ENCODE measurements at regions not wholly inside any gene's neighbourhood (a gene's known extent, or its start where the extent isn't known, plus 50 kb on each side); places are given as distances from the start of the nearest gene placed in this dataset.
A peak's percentile ranks its signal among the peaks of the same experiment; 100 is the strongest.

DNA sequence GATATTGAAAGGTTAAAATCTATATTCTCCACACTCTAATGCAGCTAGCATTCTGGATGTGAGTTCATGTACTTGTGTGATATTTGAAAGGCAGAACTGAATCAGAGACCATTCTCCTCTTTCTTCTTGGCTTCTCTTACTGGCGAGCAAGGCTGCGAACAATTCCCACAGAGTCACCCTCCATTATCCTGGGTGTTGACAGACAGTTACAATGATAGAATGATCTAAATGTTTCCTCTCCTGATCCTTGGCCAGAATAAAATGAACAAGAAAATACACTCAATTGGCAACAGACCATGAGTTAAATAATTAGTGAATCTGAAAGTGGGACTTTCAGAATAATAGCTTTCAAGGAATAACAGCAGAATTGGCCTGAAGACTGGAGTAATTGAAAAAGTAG, 342.8 kb downstream of the RAPGEF2 start:
- no peak for DNase-seq

DNA sequence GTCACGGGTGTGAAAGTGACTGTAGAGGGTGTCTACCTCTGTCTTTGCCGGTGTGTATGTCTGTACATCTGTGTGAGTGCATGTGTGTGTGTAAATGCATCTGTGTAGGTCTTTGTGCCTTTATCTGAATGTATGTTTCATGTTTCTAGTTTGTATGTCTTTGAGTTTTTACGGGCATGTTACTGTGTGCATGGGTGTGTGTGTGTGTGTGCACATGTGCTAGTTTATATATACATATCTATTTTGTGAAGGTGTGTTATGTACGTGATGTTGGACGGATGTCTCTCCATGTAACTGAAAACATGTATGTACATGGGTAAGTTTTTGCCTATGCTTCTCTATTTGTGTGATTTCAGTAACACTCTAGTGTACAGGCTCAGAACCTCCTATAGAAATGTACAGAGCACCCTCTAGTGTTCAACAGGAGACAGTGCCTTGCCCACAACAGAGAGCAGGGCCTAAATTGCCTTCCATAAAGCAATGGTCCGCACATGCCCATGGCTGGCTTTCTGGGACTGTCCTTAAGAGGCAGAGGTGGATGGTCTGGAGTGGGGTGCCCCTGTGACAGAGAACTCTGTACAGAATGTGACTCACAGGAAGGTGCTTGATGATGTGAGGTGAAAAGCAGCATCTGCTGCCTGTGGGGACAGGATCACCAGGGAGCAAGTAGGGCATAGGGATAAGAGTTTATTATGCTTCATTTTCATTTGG, 343.5 kb downstream of the RAPGEF2 start:
- peak; percentile 18 for DNase-seq

DNA sequence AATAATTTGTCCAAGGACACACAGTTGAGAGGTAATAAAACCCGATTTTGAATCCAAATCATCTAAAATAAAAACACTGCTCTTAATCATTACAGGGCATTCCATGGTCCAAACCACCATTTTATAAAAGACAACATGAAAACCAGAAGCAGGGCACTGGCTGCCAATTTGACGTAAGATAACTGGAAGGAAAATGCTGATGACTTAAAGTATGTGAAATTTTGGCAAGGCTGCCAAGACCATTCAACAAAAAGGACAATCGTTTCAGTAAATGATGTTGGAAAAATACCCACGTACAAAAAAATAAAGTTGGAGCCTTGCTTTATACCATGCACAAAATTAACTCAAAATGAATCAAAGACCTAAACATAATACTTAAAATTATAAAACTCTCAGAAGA, 344.4 kb downstream of the RAPGEF2 start:
- DNase-seq = no peak

DNA sequence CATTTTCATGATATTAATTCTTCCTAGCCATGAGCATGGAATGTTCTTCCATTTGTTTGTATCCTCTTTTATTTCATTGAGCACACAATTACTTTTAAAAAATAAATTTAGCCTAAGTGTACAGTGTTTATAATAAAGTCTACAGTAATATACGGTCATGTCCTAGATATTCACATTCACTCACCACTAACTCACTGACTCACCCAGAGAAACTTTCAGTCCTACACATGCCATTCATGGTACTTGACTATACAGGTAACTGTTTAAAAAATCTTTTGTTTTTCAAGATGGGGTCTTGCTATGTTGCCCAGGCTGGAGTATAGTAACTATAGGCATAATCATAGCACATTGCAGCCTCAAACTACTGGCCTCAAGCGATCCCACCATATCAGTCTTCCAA, 348.1 kb downstream of the RAPGEF2 start:
- DNase-seq = no peak

DNA sequence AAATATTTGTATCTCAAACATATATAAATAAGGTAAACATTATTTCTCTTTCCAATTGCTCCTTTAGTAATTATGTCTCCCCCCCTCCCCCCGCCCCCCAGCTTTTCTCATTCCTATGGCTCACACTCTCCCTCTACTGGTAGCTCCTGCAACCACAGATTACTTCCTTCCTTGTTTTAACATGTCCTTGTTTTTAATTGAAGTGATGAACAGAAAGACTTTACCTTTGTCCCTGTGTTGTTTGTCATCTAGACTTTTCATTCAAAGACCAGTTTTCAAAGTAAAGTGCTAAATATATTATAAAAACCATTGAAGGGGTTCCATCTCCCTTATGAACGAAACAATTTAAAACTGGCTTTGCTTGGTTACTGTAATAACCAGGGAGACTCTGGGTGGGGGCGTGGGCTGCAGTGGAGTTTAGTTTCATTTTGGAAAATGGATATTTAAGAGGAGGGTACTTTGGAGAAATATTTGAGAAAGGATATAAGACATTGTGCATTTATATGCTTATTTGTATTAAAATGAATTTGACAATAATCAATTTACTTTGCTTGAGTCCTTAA, 352.9 kb downstream of the RAPGEF2 start:
- DNase-seq = peak; percentile 44

DNA sequence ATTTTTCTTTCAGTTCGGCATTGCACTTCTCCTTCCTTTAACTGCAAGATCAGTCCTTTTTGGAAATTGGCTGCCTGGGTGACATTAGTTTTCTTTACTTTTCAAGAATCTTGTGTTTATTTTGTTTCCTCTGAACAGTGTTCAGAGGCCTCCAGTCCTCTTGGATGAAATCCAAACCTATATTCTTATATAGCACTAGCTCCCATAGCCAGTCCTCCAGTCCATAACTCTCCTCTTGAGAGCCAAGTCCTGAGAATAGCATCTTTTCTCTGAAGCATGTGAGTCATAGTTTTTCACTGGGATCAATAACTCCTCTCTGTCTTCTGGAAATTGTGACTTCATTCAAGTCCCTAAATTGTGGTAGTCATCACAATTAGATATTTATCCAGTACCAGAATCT, 357.5 kb downstream of the RAPGEF2 start:
- DNase-seq = no peak

DNA sequence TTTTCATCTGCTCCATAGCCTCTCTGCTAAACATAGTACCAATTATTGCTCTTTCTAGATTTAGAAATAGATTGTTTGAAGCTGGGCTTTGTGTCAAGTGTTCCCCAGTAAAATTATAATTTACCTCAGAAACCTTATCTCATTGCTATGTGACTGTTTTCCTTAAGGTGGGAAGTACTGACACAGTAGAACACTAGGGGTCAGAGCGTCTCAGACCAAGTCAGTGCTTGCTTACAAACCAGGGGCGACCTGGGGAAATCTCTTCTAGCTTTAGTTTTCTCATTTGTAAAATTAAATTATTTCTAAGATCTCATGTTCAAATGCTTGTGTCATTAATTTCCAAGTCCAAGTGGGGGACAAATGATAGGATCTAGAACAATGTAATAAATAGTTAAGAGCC, 360.4 kb downstream of the RAPGEF2 start:
- DNase-seq = no peak

DNA sequence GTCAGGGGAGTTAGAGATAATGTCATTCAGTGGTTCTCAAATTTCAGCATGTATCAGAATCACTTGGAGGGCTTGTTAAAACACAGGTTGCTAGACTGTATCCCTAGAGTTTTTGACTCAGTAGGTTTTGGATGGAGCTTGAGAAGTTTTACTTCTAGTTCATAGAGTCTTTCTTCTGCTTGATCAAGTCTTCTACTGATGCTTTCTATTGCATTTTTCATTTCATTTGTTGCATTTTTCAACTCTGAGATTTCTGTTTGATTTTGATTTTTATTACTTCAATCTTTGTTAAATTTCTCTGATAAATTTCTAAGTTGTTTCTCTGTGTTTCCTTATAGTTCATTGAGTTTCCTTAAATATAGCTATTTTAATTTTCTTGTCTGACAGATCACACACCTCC, 361.4 kb downstream of the RAPGEF2 start:
- DNase-seq = no peak

DNA sequence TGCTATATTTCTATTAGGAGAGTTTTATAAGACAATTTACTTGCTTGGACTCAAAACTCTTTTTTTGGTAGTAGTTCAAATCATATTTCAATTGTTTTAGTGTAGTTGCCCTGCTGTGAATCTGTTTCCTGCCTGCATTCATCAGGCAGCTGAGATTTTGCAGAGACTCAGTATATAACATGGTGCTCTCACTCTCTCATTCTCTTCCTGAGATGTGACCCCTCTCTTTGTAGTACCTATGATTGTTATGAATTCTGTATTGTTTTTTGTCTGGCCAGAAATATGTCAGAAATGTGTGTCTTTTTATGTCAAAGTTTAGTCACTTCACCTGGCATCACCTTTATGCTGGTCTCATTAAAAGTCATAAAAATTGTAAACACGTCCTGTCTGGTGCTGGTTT, 374.0 kb downstream of the RAPGEF2 start:
- DNase-seq = no peak

DNA sequence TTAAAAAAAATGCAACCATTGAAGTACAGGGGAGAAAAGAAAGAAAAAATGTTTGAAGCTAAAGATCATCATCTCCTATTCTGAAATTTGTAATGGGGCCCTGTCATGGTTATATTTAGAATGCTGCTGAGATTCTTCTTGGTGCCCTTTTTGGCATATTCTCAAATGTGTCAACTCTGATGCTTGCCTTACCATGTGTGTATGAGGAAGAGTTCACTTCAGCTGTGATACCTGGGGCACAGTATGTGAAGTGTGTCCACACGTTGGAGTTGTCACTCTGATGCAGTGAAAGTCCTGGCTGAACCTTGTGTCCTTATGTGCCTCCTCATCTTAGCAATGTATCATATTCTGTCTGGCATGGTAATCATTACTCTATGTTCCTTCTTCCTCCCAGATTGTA, 377.9 kb downstream of the RAPGEF2 start:
- DNase-seq = no peak

DNA sequence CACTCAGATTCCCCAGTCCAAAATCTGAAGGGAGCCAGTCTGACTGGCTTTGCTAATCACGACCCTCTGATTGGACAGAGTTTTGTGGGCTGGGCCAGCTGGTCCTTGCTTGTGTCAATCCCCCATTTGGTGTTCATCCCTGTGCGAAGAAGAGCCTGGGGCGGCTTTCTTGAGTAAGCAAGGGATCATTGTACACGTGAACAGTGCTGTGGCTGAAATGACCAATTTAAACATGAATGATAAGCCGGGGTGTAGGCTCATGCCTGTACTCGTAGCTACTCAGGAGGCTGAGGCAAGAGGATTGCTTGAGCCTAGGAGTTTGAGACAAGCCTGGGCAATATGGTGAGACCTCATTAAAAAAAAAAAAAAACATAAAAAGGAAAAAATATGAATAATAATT, 379.1 kb downstream of the RAPGEF2 start:
- no peak for DNase-seq

DNA sequence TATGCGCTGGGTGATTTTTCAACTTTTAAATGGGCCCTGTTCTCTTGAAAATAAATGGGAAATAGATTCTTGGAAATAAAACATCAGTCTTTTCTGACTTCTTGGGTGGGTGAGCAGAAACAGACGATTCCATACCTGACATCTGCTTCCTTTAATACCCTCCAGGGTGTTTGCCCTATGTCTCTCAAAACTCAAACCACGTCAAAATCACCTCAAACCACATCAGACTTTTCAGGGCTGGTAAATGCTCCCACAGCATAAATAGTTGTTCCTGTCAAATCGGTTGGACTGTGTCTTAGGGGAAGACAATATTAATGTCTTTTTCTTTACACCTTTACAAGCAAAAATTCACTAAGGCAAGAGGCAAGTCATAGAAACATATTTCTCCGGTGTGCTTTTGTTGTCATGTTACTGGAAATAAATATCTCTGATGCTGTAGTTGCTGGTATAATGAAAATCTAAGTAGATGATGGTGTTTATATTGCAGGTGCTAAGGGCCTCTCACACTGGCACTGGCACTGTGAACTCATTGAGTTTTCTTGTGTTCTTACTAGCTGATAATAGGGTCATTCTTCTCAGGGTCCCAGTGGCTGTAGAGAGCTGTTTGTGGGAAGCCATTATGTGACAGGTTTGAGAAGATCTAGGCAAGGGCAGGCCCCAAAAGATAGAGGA, 380.4 kb downstream of the RAPGEF2 start:
- no peak for DNase-seq

DNA sequence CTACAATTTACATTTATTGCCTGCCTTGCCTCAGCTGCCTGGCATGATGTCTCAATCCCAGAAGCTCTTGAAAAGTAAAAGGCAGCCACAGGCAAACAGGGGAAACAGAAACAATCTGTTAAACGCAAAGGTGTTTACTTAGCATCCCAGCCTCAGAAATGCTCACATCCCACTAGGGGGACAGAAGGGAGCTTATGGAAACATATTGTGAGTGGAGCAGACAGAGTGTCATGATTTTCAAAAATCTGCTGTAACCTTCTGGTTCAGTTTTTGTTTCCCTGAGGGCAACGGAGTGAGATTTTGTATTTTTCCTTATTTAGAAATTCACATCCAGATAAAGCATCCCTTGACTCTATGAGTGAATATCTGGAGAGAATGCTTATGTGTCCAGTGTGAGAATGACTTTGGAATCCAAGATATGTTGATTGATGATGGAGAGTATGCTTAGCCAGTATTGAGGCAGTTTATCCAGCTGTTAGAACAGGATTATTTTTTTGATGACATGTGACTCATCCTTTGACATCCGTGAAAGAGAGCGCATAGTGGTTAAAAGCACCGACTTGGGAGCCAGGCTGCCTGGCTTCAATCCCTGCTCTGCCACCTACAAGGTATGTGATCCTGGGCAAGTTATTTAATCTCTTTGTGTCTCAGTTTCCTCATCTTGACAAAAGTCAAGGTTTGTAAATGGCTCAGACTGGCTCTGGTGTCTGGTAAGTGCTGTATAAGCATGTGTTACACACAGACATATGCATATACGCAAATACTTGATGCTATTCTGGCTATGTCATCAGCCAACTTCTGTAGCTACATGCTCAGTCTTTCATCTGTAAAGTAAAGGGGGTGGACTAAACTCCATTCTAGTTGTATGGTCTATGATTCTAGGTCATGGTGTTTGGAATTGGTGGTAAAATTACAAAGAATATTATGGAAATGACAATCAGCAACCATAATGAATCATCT, 381.2 kb downstream of the RAPGEF2 start:
- no peak for DNase-seq

DNA sequence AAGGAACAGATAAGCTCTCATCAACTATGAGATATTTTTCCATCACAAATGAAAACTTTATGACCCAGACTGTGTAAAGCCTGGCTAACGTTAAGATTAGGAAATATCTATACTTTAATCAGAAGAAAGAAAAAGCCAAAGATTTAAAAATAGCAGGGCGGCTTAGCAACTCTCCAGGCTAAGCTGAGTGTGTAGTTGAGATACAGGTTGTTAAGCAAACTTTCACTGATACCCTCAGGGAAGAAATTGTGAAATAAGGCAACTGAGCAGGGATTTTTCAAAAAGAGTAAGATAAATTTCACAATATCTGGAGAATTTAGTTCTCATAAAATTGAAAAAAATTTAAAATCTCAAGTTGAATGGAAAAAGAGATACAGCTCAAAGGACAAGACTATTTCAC, 382.0 kb downstream of the RAPGEF2 start:
- DNase-seq = no peak

DNA sequence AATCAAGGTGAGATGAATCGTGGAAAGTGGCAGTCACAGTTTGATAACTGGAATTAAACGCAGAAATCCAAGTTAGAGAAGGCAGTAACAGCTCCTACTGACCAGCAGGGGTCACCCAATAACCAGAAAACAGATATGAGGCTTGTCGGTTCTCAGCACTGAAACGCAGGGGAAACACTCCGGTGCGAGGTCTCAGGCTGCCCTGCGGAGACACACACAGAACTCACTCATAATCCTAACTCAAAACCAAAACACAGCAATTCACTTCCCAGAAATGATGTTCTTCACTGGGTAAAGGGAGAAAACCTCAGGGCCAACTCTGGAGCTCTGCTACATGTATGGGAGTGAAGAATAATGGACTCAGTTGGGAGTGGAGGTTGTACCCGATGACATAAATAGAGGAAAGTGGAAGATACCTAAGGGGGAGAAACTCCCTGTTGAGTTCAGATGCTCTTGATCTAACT, 384.4 kb downstream of the RAPGEF2 start:
- no peak for DNase-seq

DNA sequence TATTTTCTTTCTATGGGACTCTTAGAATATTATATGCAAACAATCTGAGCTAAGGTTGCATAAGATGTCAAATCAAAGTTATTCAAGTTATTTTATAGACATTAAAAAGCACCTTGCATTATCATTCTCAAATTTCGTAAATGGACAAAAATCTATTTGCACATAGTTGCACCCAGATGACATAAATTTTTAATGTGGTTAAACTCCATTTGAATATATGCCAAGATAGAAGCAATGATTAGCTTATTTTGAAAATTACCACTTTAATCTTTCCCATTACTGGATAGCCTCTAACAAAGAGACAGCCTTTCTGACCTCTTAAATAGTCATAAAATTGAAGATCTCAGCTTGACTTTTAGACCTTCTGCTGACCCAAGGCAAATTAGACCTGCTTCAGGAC, 386.8 kb downstream of the RAPGEF2 start:
- DNase-seq = no peak

DNA sequence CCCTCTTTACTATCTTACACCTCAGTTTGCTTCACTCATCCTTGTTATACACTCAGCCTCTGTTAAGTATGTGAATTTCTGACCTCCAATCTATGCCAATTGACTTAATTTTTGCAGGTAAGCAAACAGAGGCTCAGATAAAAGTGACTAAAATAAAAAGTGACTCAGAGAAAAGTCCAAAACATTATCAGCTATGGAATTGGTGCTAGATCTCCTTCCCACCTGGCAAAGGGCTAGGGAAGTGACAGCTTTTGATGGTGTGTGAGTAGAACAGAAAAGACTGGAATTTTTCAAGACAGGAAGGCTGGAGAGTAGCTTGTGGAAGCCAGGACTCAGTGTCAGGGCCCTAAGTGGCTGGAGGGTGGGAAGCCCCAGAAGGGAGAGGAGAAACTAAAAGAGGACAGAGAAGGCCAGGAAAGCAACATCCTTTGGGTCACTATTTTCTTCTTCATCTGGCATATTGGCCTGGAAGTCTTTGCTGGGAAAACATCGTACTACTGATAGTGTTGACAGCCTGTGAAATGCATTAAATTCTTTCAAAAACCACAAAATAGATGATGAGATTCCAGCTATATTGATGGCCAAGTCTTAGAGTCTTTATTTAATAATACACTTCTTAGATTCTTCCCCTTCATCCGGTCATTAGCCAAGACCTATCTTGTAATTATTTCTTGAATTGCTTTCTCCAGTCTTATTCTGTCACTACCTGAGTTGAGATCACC, 392.8 kb downstream of the RAPGEF2 start:
- DNase-seq = no peak

DNA sequence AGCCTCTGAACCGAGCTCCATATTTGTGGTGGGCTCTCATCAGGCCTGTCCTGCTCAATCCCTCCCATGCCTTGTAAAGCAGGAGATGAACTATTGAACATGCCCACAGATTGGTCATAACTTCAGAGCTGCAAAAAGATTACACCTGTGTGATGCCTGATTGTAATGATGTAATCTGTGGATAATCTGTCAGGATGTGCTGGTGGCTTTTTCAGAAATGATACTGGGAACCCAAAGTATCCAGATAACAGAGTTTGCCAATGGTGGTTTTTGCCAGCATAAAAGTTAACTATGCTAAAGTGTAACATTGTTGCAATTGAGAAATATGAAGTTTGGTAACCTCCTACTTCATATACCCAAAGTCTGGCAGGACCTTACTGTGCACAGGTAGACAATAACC, 393.4 kb downstream of the RAPGEF2 start:
- no peak for DNase-seq

DNA sequence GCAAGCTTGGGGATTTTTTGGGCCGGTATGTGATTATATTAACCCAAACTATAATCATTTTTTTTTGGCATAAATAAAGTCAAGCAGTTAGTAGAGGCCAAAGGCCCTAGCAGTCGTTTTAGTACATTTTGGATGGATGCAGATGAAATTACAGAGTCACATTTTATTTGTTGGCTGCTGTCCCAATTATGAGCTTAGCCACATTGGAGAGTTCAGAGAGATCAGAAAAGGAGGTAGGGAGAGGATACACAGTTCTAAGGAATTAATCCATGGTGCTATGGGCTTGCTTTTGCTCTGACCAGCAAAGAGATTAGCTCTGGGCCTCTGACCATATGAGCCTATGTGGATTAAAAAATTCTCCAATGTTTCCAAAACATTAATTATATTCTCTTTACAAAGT, 395.1 kb downstream of the RAPGEF2 start:
- no peak for DNase-seq

DNA sequence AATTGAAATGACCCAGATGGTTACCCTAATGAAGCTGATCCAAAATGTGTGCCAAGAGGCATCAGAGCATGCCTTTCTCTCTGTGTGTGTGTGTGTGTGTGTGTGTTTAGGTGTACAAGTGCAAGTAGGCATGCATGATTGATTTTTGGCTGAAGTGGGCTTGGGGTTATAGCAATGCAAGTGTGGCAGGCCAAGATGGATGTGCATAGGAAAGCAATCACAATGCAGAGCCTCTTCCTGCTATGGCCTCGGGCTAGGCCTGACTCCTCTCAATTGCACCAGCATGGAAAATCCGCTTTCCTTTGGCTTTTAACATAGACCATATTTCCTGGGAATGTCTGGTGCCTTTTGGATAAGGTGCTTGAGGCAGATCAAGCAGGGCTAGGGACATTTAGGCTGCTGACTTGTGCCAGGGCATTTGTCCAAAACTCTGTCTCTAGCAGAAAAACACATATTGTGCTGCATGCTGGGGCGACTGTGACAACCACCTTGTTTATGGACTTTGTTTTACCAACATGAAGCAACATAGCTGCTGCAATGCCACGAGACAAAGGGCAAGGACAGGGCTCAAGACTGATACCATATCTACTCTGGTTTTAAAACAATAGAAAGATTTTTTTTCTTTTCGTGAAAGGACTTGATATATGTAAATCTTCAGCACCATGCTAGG, 395.7 kb downstream of the RAPGEF2 start:
- DNase-seq = no peak

DNA sequence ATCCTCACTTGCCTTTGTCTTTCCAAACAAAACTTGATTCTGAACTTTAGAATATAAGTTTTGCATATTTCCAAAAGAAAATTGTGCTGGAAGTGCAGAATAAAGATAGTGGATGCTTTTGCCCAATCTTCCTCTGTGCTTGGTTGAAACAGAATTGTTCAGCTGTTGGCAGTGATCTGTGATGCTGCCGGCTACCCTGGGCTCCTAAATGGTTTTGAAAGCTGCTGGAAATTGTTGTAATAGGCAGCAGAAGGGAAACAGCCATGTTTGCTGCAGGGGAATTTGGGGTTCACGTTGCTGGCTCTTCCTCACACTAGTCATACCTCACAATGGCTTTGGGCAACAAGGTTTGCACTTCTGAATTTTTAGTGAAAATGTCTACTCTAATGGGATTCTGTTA, 398.0 kb downstream of the RAPGEF2 start:
- DNase-seq = no peak
